ENCODE measurements at regions not wholly inside any gene's neighbourhood (a gene's known extent, or its start where the extent isn't known, plus 50 kb on each side); places are given as distances from the start of the nearest gene placed in this dataset.

GRCh38 chr12:78406213-78406612, 458.4 kb upstream of the SYT1 start:
- no peaks in the 10 kb centered on the region for H3K9me1 ChIP-seq (ENCODE audit: insufficient read depth, low read length)
- dilution Hi-C loops (cut with HindIII; ENCODE audit: low sequenced_read_pairs, unreplicated experiment) (no loop called here), in situ Hi-C loops (cut with MboI; ENCODE audit: low sequenced_read_pairs) (no loop called here), intact Hi-C loops (cut with micrococcal nuclease) (no loop called here)
- no peak overlapping the region for H3K23ac ChIP-seq (ENCODE audit: low read depth, low read length)
- H3K14ac ChIP-seq (replicated peaks; ENCODE audit: low read depth, low read length) = no peak overlapping the region
- no peak overlapping the region for H4K8ac ChIP-seq (ENCODE audit: low read depth in 2 of 2, low read length in 2 of 2)
- CTCF ChIA-PET = no interaction called here
- H4K20me1 ChIP-seq (ENCODE audit: insufficient read depth, low read length) = no peaks in the 10 kb centered on the region
- no peak overlapping the region for H2BK20ac ChIP-seq (ENCODE audit: low read depth, low read length)
- H3K4me3 ChIP-seq (ENCODE audit: insufficient read depth, low read depth, low read length) = no peak overlapping the region
- TF ChIP-seq FOS (IDR thresholded peaks at IDR 0.05; ENCODE audit: low read depth, low read length) (no peak), BHLHE40 (IDR thresholded peaks at IDR 0.05; ENCODE audit: low read depth, low read length) (no peak), MAFK (IDR thresholded peaks at IDR 0.05; ENCODE audit: low read depth, low read length) (no peak), MXI1 (IDR thresholded peaks at IDR 0.05; ENCODE audit: borderline replicate concordance, low read depth, low read length) (no peak), RCOR1 (IDR thresholded peaks at IDR 0.05; ENCODE audit: insufficient replicate concordance, low read length) (no peak), ELK1 (IDR thresholded peaks at IDR 0.05; ENCODE audit: borderline replicate concordance, low read depth, low read length) (no peak)
- H2BK15ac ChIP-seq (ENCODE audit: low read depth, low read length) = no peak overlapping the region
- no peak overlapping the region for H3K27ac ChIP-seq (ENCODE audit: insufficient read depth, low read length)
- H3K36me3 ChIP-seq (ENCODE audit: control insufficient read depth, insufficient read depth, low read length) = no peaks in the 10 kb centered on the region
- H3K9ac ChIP-seq (ENCODE audit: low read depth, low read length) = no peak overlapping the region
- H2AFZ ChIP-seq (replicated peaks; ENCODE audit: low read length, poor library complexity) = no peak overlapping the region
- ATAC-seq (ENCODE audit: low read depth) (no peak), DNase-seq (no peak)
- no peak overlapping the region for H3K4ac ChIP-seq (ENCODE audit: low read depth, low read length)
- no peak overlapping the region for H3K56ac ChIP-seq (ENCODE audit: extremely low read depth, insufficient read depth, low read length)
- no peak overlapping the region for H2BK5ac ChIP-seq (ENCODE audit: low read depth, low read length, poor library complexity, severe bottlenecking)
- H3K27me3 ChIP-seq (ENCODE audit: control insufficient read depth, insufficient read depth, low read length) = no peaks in the 10 kb centered on the region
- no TSS peak for BruUV-seq (replicated peaks)
- POLR2A ChIA-PET (ENCODE audit: unreplicated experiment) = no interaction called here
- no peak overlapping the region for H2AK9ac ChIP-seq (replicated peaks; ENCODE audit: low read depth, low read length, poor library complexity)
- H4K91ac ChIP-seq (ENCODE audit: insufficient read depth, low read depth, low read length) = no peak overlapping the region
- no peak overlapping the region for H4K5ac ChIP-seq (ENCODE audit: low read depth, low read length)
- no peaks in the 10 kb centered on the region; the same call in 1 of the 2 replicates for H3K4me1 ChIP-seq (ENCODE audit: control insufficient read depth, insufficient read depth, low read length)
- no peak overlapping the region for H3K18ac ChIP-seq (ENCODE audit: low read depth, low read length)
- peak overlapping the region; percentile 31; the same call in 1 of the 2 replicates for H3K4me2 ChIP-seq (ENCODE audit: low read depth, low read length)
- H3K79me1 ChIP-seq (ENCODE audit: low read depth in 1 of 2, low read length in 2 of 2) = no peaks in the 10 kb centered on the region
- no CpG with 5 or more reads among the region's 2 CpGs for WGBS, 2 experiments (ENCODE audit: extremely low coverage in 2 of 2, insufficient read length in 1 of 2)
- no peaks in the 10 kb centered on the region for H3K9me3 ChIP-seq (ENCODE audit: control insufficient read depth, insufficient read depth, low read length)
- no peak overlapping the region for H2BK120ac ChIP-seq (ENCODE audit: low read depth, low read length)
- H2AK5ac ChIP-seq (ENCODE audit: low read depth, low read length) = no peak overlapping the region
